T-helper 9 cell (primary cell): ENCODE measurements at regions not wholly inside any gene's neighbourhood (a gene's known extent, or its start where the extent isn't known, plus 50 kb on each side); places are given as distances from the start of the nearest gene placed in this dataset.

Experiments
- DNase-seq: peaks from one replicate; pipeline ENCODE4 v3.0.0-alpha.2; 2020

DNA sequence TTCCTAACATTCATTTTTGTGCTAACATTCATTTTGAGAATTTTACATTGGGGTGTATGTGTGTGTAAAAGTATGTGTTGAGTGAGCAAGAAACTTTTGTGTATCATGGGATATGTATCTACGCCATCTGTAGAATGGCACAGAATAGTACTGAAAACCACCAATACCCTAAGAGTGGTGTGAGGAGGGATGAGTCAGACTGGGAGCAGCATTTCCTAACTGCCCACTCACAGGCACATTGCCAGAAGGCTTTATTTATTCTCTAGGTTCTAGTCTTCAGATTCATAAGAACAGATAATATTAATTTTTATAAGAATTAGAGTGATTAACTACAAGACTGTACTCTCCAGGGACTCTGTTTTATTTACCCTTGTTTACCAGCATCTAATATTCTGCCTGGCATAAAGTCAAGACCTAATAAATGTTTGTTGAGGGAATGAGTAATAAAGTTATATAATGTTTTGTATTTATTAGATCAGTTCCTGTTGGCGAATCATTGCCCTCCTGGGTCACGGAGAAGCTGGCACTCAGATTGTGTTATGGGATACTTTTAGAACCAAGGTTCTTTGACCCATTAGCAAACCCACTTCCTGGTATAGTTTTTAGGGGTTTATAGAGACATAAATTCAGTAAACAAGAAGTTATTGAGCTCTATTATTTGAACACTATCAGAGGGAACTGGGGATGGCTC, 159.1 kb upstream of the PPP2R2B start:
- no peak for DNase-seq

GRCh38 chr5:147040856-147041255, 162.3 kb upstream of the PPP2R2B start:
- DNase-seq: no peak

- DNase-seq: no peak
Observed at GRCh38 chr5:147044572-147045273, 166.2 kb upstream of the PPP2R2B start.

DNA sequence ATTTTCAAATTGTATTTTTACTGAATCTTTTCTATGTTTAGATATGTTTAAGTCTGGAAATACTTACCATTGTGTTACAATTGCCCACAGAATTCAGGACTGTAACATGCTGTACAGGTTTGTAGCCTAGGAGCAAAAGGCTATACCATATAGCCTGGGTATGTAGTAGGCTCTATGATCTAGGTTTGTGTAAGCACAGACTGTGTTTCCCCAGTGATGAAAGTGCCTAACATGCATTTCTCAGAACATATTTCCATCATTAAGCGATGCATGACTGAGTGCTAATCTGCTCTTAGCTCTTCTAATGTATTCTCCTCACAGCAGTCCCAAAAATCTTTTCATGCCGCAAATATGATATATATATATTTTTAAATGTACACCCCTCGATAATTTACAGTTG, 166.7 kb upstream of the PPP2R2B start:
- no peak for DNase-seq

DNA sequence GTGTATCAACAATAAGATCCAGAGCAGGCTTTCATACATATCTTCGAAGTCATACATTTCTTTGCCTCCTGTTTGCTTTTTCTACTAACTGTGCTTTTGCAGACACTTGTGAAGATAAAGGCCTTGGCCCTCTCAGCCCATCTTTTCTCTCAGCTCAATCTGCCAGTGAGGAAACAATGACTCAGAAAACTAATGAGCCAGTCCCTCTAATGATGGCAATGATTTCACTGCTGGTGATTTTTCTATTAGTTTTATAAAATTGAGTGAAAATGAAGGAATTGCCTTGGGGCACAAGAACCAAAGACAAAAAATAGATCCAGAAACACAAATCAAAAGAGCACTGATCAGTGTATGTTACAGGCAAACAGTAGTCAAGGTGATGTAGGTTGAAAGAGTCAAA, 167.7 kb upstream of the PPP2R2B start:
- DNase-seq: no peak

DNA sequence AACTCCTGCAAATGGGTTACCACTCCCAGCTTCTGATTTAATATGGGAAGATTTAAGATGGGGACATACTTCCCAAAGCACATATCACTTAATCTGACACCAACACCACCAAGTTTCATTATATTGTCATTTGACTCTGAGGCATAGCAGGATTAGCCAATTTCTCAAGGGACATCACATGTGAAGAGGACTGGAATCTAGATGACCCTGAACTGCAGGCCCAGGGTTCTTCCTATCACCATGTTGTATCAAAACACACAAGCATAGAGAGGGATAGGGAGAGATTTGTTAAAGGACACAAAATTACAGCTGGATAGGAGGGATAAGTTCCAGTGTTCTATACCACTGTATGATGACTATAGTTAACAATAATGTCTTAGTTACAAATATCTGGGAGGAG, 168.3 kb upstream of the PPP2R2B start:
- DNase-seq: no peak

GRCh38 chr5:147049764-147050163, 171.2 kb upstream of the PPP2R2B start:
- DNase-seq: no peak

DNA sequence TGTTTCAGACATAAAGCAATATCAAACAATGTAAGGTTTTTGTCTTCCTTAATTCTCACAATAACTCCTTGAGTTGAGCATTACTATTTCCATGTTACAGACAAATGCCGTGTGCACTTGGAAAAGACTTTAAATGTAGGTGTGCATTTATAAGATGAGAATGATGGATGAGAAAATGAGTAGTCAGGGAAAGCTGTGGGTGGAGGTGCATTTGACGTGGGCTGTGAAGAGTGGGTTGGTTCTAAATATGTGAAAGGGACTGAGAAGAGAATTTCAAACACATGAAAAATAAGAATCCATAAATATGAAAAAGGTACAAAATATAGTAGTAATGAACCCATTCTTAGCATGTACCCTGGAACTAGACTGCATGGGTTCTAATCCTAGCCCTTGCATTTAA, 171.6 kb upstream of the PPP2R2B start:
- no peak for DNase-seq

GRCh38 chr5:147051193-147051592, 172.6 kb upstream of the PPP2R2B start:
- no peak for DNase-seq

DNA sequence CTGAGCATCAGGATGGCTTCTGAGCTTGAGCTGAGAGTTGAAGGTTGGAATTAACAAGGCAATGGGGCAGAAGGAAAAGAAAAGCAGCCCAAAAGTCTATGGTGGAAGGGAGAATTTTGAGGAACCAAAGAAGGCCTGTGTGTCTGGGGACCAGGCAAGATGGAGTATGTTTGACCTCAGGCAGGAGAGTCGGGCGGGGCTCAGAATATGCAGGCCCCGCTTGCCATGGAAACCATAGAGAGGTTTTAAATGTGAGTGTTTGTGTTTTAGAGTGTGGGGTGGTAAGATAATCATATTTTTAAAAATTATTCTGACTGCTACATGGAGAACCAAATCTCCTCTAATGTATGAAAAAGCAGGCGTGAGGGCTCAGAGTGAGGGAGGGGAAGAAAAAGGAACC, 174.0 kb upstream of the PPP2R2B start:
- DNase-seq: no peak

GRCh38 chr5:147055089-147055826, 176.7 kb upstream of the PPP2R2B start:
- DNase-seq: no peak

DNA sequence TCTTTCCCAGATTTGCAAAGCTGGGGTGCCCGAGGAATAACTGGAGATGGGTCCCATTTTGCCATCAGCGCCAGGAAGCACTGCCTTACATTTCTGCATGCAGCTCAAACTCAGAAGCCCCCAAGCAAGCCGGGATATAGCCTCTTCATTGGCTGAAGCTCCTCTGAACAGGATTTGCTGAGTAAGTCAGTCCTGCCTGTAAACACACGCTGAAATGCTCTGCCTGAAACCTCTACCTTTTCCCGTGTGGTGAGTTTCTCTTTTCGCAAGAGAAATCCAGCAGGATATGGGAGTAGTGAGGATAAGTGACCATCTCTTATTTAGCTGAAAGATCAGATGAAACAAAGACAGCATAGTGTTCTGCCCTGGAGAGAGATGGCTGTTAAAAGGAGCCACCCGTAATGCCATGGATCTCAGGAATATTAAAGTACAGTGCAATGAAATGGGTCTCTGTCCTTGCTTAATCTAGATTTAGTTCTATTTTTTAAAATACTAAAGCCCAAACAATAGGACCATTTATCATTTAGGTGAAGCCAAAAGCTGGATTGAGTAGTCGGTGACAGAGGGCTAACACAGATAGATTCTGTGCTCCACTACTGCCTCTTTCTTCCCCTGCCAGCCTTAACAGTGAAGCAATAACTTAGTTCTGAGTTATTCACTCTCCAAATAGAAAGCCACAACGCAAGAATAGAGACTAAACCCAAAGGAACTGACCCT, 177.5 kb upstream of the PPP2R2B start:
- no peak for DNase-seq

DNA sequence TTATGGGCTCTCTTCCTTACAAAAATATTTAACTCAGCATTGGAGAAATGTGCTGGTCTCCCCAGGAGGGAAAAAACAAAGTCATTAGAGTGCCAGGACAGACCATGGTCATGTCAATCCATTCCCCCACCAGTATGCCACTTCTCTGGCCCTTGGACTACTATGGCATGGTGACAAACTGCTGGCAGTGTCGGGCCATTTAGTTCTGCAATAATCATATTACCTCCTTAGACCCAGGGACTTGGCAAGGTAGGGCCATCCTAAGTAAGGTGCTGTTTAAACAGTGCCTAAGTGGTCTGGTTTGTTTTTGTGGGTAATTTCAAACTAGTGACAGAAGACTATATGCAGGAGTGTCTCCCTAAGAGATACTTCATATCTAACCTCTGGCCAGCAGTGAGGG, 177.8 kb upstream of the STK32A start:
- DNase-seq: no peak

DNA sequence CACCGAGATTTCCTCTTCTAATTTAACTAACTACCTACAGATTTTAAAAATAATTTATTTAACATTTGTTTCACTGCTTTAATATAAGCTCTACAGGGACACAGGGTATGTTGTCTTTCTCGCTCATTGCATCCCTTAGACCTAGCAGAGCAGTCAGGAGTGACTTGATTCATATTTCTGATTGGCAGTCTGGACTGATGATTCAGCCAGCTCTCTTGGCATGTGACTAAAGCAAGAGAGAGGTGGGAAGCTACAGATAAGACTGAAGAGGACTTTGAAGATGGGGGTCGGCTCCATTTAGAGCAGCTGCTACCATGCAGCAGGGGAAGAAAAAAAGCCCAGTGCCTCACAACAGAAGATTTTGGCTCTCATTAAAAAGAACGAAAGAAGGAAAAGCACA, 173.4 kb upstream of the STK32A start:
- DNase-seq: no peak

- DNase-seq: no peak
Observed at GRCh38 chr5:147062427-147062826, 172.4 kb upstream of the STK32A start.

DNA sequence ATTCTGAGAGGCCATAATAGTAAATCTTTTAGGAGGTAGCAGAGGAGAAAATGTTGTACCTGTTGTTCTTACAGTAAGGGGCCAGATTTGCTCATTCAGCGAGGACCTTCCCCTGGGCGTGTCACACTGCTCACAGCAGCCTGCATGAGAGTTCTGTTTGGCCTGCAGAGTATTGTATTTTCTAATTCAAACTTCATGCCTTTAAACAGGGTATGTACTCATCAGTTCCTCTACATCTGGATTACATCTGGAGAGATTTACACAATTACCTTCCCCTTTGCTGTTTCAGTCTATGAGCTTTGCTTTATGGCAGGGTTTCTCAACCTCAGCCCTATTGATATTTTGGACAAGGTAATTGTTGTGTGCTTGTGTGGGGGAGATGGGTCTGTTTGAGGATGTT, 170.9 kb upstream of the STK32A start:
- DNase-seq: no peak

- no peak for DNase-seq
Observed at GRCh38 chr5:147065071-147065470, 169.8 kb upstream of the STK32A start.

- DNase-seq: no peak
Observed at GRCh38 chr5:147068998-147069397, 165.8 kb upstream of the STK32A start.

DNA sequence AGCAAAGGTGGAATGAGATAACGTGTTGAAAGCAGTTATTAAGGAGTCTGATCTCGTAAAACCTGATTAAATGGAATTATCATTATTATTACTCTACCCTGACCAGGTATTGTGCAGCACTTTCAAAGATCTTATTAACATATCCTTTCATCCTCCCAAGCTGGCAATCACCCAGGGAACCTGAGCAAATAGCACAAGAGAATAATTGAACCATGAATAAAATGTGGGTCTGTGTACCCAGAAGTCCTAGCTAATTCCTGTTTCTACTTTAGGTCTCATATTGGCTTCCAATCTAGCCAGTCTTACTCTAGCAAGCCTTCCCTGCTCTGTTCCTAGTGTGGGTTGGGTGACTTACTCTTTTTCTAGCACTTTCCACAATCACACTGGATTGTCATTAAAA, 162.2 kb upstream of the STK32A start:
- no peak for DNase-seq

- DNase-seq: no peak
Observed at GRCh38 chr5:147073098-147073497, 161.7 kb upstream of the STK32A start.

DNA sequence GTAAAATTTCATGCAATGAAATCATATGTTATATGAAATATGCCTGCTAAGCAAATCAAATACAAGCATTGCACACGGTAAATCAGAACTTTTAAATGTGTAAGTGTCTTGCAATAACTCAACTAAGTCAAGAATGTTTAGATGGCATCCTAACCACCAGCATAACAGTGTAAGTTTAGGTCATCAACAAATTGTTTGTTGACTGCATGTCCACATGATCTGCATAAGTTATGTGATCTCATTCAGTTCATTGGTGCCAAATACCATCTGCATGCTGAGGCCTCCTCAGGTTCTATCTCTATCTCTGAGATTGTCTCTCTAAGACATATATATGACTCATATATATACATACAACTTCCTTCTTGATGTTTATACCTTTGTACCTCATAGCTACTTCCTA, 159.6 kb upstream of the STK32A start:
- no peak for DNase-seq

- no peak for DNase-seq
Observed at GRCh38 chr5:147080391-147080790, 154.4 kb upstream of the STK32A start.

DNA sequence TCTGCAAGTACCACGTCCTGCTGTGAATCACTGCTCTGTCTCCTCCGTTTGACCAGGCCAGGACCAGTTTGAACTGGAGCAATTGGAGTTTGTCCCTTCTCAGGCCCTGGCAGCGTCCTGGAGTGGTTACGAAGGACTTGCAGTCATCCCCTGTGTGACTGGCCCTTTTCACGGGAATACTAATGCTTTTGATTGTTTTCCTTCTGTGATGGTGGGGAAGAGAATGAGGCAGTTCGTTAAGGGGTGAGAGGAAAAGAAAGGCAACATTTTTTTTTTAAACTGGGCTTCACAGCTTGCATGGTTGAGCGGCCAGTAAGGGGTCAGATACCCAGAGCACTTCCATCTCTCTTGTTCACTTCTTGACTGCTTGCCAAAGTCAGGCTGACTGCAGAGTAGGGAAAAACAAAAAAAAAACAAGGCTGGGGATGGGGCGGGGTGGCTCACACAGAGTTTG, 153.5 kb upstream of the STK32A start:
- no peak for DNase-seq
